Naive B cell (primary cell): ENCODE measurements at regions not wholly inside any gene's neighbourhood (a gene's known extent, or its start where the extent isn't known, plus 50 kb on each side); places are given as distances from the start of the nearest gene placed in this dataset.
"Not testable (repeated sequence)": the region's sequence is repeated elsewhere in the genome, so short reads cannot be mapped to it uniquely, and the experiment has no call there.

Experiments used
- ATAC-seq, 2 donors: fragments of 150-1000 bp; cut with Tn5 transposase; 2 replicates each; pipeline ENCODE4 v1.10.0; 2021; ENCODE audit warnings: low read depth in 2 of 2, mild to moderate bottlenecking in 2 of 2, moderate library complexity in 2 of 2
- DNase-seq: peaks from one replicate; pipeline ENCODE4 v3.0.0; 2022
- H3K27ac Mint-ChIP-seq, 6 donors: one replicate each; pipeline ENCODE4 v1.8.0; 2020 to 2022; ENCODE audit warnings: mild to moderate bottlenecking in 6 of 6, mixed read lengths in 6 of 6, moderate library complexity in 5 of 6, inconsistent platforms in 2 of 6
- H3K27me3 Mint-ChIP-seq, 3 donors: one replicate each; pipeline ENCODE4 v1.8.0; 2021 to 2022; ENCODE audit warnings: mixed read lengths in 3 of 3, mild to moderate bottlenecking in 1 of 3
- H3K36me3 Mint-ChIP-seq, 2 donors: one replicate each; pipeline ENCODE4 v1.8.0; 2020 to 2022; ENCODE audit warnings: mixed read lengths in 2 of 2, inconsistent platforms in 1 of 2, mild to moderate bottlenecking in 1 of 2
- H3K4me1 Mint-ChIP-seq, 3 donors: one replicate each; pipeline ENCODE4 v1.8.0; 2020 to 2022; ENCODE audit warnings: mixed read lengths in 3 of 3, inconsistent platforms in 1 of 3, mild to moderate bottlenecking in 1 of 3, moderate library complexity in 1 of 3
- H3K4me3 Mint-ChIP-seq, 8 donors: one replicate each; pipeline ENCODE4 v1.8.0; 2020 to 2022; ENCODE audit warnings: mild to moderate bottlenecking in 8 of 8, mixed read lengths in 8 of 8, moderate library complexity in 8 of 8, inconsistent platforms in 2 of 8
- H3K9me3 Mint-ChIP-seq, 7 donors: one replicate each; pipeline ENCODE4 v1.8.0; 2020 to 2022; ENCODE audit warnings: mixed read lengths in 7 of 7, mild to moderate bottlenecking in 5 of 7, inconsistent platforms in 2 of 7, moderate library complexity in 1 of 7

GRCh38 chr2:101587251-101587650 lies 110.3 kb upstream of the MAP4K4 start:
- ATAC-seq: no peak
- peaks cover 0 to 10% (median 4%) of the 10 kb centered on the region in 3 donors for H3K27me3 Mint-ChIP-seq
- no peak overlapping the region for H3K4me3 Mint-ChIP-seq
- peaks cover 12 to 44% (median 17%) of the 10 kb centered on the region in 7 donors for H3K9me3 Mint-ChIP-seq
- DNase-seq: no peak
- no peak overlapping the region for H3K27ac Mint-ChIP-seq
- no peaks in the 10 kb centered on the region for H3K4me1 Mint-ChIP-seq
- peaks cover 8 to 12% of the 10 kb centered on the region in 2 donors for H3K36me3 Mint-ChIP-seq

- Mint-ChIP-seq H3K36me3 (peaks cover 4 to 7% of the 10 kb centered on the region in 2 donors), H3K27me3 (peaks cover 0 to 7% (median 4%) of the 10 kb centered on the region in 3 donors), H3K27ac (peak overlapping the region in 1 of 6 donors; percentile 3), H3K9me3 (peaks cover 5 to 43% (median 10%) of the 10 kb centered on the region in 7 donors), H3K4me3 (no peak overlapping the region), H3K4me1 (peaks cover 0 to 5% (median 0%) of the 10 kb centered on the region in 3 donors)
- no peak for DNase-seq
- ATAC-seq: no peak
Measured at GRCh38 chr2:101583861-101584260, 108.9 kb upstream of the RFX8 start.

GRCh38 chr2:101581675-101582299 lies 106.9 kb upstream of the RFX8 start:
- H3K9me3 Mint-ChIP-seq: peaks cover 3 to 36% (median 6%) of the 10 kb centered on the region in 7 donors
- H3K4me3 Mint-ChIP-seq: no peak overlapping the region
- H3K4me1 Mint-ChIP-seq: peaks cover 0 to 6% (median 5%) of the 10 kb centered on the region in 3 donors
- peaks cover 0 to 5% of the 10 kb centered on the region in 2 donors for H3K36me3 Mint-ChIP-seq
- H3K27me3 Mint-ChIP-seq: peaks cover 3 to 9% (median 6%) of the 10 kb centered on the region in 3 donors
- peak overlapping the region in 1 of 6 donors; percentile 59 for H3K27ac Mint-ChIP-seq
- ATAC-seq (no peak), DNase-seq (no peak)

- Mint-ChIP-seq H3K4me1 (peaks cover 0 to 6% (median 5%) of the 10 kb centered on the region in 3 donors), H3K27me3 (peaks cover 3 to 9% (median 6%) of the 10 kb centered on the region in 3 donors), H3K9me3 (peaks cover 3 to 32% (median 6%) of the 10 kb centered on the region in 7 donors), H3K4me3 (no peak overlapping the region), H3K27ac (no peak overlapping the region), H3K36me3 (peaks cover 0 to 5% of the 10 kb centered on the region in 2 donors)
- ATAC-seq (no peak), DNase-seq (no peak)
Measured at GRCh38 chr2:101580528-101580927, 105.6 kb upstream of the RFX8 start.

GRCh38 chr2:101578671-101579070 lies 103.8 kb upstream of the RFX8 start:
- Mint-ChIP-seq H3K9me3 (peaks cover 0 to 13% (median 2%) of the 10 kb centered on the region in 7 donors), H3K27ac (peak overlapping the region in 3 of 6 donors; percentile 9 to 61 (median 25)), H3K27me3 (peaks cover 3 to 9% (median 6%) of the 10 kb centered on the region in 3 donors), H3K4me3 (no peak overlapping the region), H3K4me1 (peaks cover 0 to 6% (median 5%) of the 10 kb centered on the region in 3 donors), H3K36me3 (peaks cover 0 to 5% of the 10 kb centered on the region in 2 donors)
- ATAC-seq: no peak
- DNase-seq: no peak

GRCh38 chr2:101578135-101578534 lies 103.2 kb upstream of the RFX8 start:
- H3K4me3 Mint-ChIP-seq, ATAC-seq, H3K4me1 Mint-ChIP-seq, H3K36me3 Mint-ChIP-seq, H3K27me3 Mint-ChIP-seq, DNase-seq: not testable (repeated sequence)
- Mint-ChIP-seq H3K9me3 (peaks cover 0 to 11% (median under 1%) of the 10 kb centered on the region in 7 donors), H3K27ac (peak overlapping the region in 1 of 6 donors; percentile 2)

- Mint-ChIP-seq H3K4me3 (no peak overlapping the region), H3K9me3 (peaks cover 0 to 9% (median 1%) of the 10 kb centered on the region in 7 donors), H3K4me1 (peaks cover 0 to 6% (median 5%) of the 10 kb centered on the region in 3 donors), H3K27ac (no peak overlapping the region), H3K27me3 (peaks cover 3 to 9% (median 9%) of the 10 kb centered on the region in 3 donors), H3K36me3 (peaks cover 5 to 9% of the 10 kb centered on the region in 2 donors)
- DNase-seq (no peak), ATAC-seq (no peak)
Measured at GRCh38 chr2:101577173-101577572, 102.3 kb upstream of the RFX8 start.

GRCh38 chr2:101574622-101575021 lies 99.7 kb upstream of the RFX8 start:
- peaks cover 0 to 6% (median 5%) of the 10 kb centered on the region in 3 donors for H3K4me1 Mint-ChIP-seq
- DNase-seq (no peak), ATAC-seq (no peak)
- H3K36me3 Mint-ChIP-seq: peaks cover 6 to 9% of the 10 kb centered on the region in 2 donors
- peaks cover 0 to 8% (median 1%) of the 10 kb centered on the region in 7 donors for H3K9me3 Mint-ChIP-seq
- peaks cover 10 to 17% (median 12%) of the 10 kb centered on the region in 3 donors for H3K27me3 Mint-ChIP-seq
- H3K4me3 Mint-ChIP-seq: no peak overlapping the region
- H3K27ac Mint-ChIP-seq: peak overlapping the region in 1 of 6 donors; percentile 69

- H3K27me3 Mint-ChIP-seq: peaks cover 8 to 13% (median 10%) of the 10 kb centered on the region in 3 donors
- peaks cover 0 to 8% (median 1%) of the 10 kb centered on the region in 7 donors for H3K9me3 Mint-ChIP-seq
- H3K4me1 Mint-ChIP-seq: no peaks in the 10 kb centered on the region
- peaks cover 6 to 9% of the 10 kb centered on the region in 2 donors for H3K36me3 Mint-ChIP-seq
- ATAC-seq: no peak
- H3K4me3 Mint-ChIP-seq: no peak overlapping the region
- no peak for DNase-seq
- no peak overlapping the region for H3K27ac Mint-ChIP-seq
Measured at GRCh38 chr2:101571951-101572350, 97.0 kb upstream of the RFX8 start.

- peaks cover 6 to 9% of the 10 kb centered on the region in 2 donors for H3K36me3 Mint-ChIP-seq
- ATAC-seq: no peak
- no peak overlapping the region for H3K27ac Mint-ChIP-seq
- no peaks in the 10 kb centered on the region for H3K4me1 Mint-ChIP-seq
- peaks cover 13 to 20% (median 14%) of the 10 kb centered on the region in 3 donors for H3K27me3 Mint-ChIP-seq
- H3K4me3 Mint-ChIP-seq: no peak overlapping the region
- H3K9me3 Mint-ChIP-seq: peaks cover 0 to 8% (median 1%) of the 10 kb centered on the region in 7 donors
- no peak for DNase-seq
Measured at GRCh38 chr2:101569886-101570520, 95.1 kb upstream of the RFX8 start.

- Mint-ChIP-seq H3K27ac (no peak overlapping the region), H3K4me1 (peaks cover 0 to 3% (median 0%) of the 10 kb centered on the region in 3 donors), H3K9me3 (peaks cover 0 to 8% (median 0%) of the 10 kb centered on the region in 7 donors), H3K4me3 (no peak overlapping the region), H3K27me3 (peaks cover 13 to 30% (median 17%) of the 10 kb centered on the region in 3 donors), H3K36me3 (peaks cover 6 to 9% of the 10 kb centered on the region in 2 donors)
- no peak for DNase-seq
- ATAC-seq: no peak
Measured at GRCh38 chr2:101568969-101569368, 94.1 kb upstream of the RFX8 start.

GRCh38 chr2:101566632-101567228 lies 91.8 kb upstream of the RFX8 start:
- no peaks in the 10 kb centered on the region for H3K36me3 Mint-ChIP-seq
- H3K4me3 Mint-ChIP-seq: no peak overlapping the region
- H3K9me3 Mint-ChIP-seq: no peaks in the 10 kb centered on the region
- peaks cover 7 to 30% (median 17%) of the 10 kb centered on the region in 3 donors for H3K27me3 Mint-ChIP-seq
- peaks cover 0 to 3% (median 0%) of the 10 kb centered on the region in 3 donors for H3K4me1 Mint-ChIP-seq
- no peak overlapping the region for H3K27ac Mint-ChIP-seq
- no peak for DNase-seq
- ATAC-seq: no peak

GRCh38 chr2:101563849-101564248 lies 88.9 kb upstream of the RFX8 start:
- H3K27me3 Mint-ChIP-seq: peaks cover 7 to 22% (median 10%) of the 10 kb centered on the region in 3 donors
- H3K9me3 Mint-ChIP-seq: peaks cover 0 to 9% (median 3%) of the 10 kb centered on the region in 7 donors
- H3K36me3 Mint-ChIP-seq: peaks cover 0 to 8% of the 10 kb centered on the region in 2 donors
- H3K4me1 Mint-ChIP-seq: peaks cover 0 to 8% (median 0%) of the 10 kb centered on the region in 3 donors
- DNase-seq (no peak), ATAC-seq (no peak)
- H3K4me3 Mint-ChIP-seq: no peak overlapping the region
- H3K27ac Mint-ChIP-seq: no peak overlapping the region
